NCI-H146 (cell line): ENCODE measurements at regions not wholly inside any gene's neighbourhood (a gene's known extent, or its start where the extent isn't known, plus 50 kb on each side); places are given as distances from the start of the nearest gene placed in this dataset.

Source experiments
- DNase-seq: peaks from one replicate; lab custom pipeline; 2025; lab: John Stamatoyannopoulos, UW

DNA sequence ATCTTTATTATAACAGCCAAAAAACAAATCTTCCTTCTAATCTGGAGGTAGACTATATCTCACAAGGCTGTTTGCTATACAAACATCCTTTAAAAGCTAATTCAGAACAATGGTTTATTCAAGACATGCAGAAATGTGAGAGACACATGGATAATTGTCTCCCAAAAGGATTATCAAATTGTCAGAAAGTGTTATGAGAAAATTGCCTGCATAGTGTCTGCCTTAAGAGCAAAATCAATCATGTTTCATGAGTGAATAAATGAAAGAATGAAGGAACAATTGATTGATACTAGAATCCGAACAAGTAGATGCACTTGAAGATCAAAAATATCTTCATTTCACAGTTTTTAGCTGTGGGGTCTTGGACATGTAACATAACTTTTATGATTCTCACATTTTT lies 621.7 kb upstream of the BOD1L1 start:
- no peak for DNase-seq

GRCh38 chr4:14254252-14254651 lies 626.7 kb upstream of the BOD1L1 start:
- peak; percentile 32 for DNase-seq

GRCh38 chr4:14254926-14255325 lies 627.4 kb upstream of the BOD1L1 start:
- no peak for DNase-seq

DNA sequence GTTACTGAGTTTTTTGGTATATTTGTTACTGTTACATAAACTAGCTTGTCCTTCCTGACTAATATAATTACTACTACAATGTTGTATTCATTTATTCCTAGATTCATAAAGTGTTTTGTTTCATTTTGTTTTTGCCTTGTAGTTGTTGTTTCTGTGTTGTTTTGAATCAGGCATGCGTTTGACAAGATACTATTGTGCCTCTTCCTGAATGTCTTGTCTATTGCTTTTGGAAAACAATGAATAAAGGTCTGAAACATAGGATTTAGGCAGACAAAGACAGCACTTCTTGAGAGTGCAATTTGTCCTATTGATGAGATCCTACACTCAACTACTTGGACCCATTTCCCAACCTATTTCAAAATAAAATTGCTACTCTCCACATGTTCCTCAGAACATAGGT lies 630.4 kb upstream of the BOD1L1 start:
- DNase-seq = no peak

DNA sequence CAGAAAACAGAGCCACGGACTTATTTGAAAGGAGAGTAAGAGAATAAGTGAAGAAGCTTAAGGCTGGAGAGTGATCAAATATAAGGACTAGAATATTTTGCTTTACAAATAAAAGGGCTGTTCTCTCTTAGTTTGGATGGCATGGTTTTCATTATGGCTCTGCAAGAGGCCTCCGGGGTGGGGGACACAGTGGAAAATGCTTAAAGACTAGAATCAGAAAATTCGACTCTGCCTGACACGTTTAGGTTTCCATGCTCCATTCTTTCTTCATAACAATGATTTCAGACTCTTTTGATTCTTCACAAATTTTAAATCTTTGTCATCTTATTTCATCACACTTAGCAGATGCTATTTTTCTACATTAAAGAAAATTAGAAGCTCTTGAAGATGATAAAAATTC lies 632.4 kb upstream of the BOD1L1 start:
- DNase-seq = no peak

DNA sequence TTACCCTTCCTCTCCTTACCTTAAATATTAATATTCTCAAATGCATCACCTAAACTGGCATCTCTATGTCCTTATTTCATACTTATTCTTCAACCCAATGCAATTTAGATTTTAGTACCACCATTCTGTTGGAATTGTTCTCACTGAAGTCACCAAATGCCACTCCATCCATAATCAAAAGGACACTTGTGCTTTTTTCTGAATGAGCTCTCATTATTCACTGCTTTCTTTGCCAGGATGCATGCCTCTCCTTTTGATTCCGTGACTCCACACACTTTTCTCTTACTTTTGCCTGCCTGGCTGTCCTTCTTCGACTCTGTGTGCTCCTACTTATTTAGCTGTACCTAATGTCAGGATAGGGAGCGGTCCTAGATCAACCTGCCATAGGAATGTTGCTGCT lies 633.1 kb upstream of the BOD1L1 start:
- no peak for DNase-seq

DNA sequence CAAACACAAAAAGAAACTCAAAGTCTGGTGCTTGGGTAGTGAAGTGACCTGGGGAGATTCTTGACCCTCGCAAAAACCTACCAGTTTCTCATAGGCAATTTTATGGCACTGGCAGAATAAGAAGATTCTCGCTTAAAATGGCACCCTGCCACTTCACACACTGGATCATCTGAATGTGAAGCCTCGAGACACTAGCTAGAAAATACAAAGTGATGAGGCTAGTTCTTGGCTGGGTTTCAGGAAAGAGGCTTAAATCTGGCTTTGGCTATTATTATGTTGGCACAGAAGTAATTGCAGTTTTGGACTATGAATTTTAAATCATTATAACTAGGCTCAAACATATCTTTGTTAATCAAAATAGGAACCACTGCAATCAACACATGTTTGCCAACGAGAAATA lies 634.7 kb upstream of the BOD1L1 start:
- DNase-seq = no peak

- DNase-seq = peak; percentile 66
Observed at GRCh38 chr4:14264437-14264836, 636.9 kb upstream of the BOD1L1 start.

- no peak for DNase-seq
Observed at GRCh38 chr4:14265651-14266050, 638.1 kb upstream of the BOD1L1 start.

DNA sequence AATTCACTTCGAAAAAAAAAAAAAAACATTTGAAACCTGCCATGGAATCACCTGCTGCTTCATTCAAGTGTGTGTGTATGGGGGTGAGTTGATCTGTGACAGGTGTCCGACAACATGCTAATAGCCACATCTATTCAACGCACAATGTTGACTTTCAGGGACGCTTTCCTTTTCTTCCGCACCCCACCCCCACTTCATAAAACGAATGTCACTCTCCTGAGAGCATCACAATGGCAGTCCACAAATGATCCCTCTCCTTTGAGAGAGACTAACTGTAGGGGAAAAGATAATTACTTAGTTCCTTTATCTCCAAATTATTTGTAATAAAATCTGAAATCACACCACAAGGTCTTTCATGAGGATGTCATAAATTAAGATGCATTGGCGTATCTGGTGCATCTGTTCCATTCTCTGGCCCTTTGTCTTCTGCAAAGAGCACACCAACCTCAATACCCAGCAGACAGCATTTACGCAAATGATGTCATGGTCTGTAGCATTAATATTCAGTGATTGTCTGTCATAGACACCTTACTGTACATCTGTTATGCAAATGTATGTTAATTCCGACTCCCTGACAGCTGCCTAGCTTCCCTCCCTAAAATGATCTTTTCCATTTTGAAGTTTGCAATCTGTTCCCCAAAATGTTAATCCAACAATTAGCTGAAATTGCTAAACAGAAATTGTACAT lies 640.0 kb upstream of the BOD1L1 start:
- peak; percentile 99 for DNase-seq

DNA sequence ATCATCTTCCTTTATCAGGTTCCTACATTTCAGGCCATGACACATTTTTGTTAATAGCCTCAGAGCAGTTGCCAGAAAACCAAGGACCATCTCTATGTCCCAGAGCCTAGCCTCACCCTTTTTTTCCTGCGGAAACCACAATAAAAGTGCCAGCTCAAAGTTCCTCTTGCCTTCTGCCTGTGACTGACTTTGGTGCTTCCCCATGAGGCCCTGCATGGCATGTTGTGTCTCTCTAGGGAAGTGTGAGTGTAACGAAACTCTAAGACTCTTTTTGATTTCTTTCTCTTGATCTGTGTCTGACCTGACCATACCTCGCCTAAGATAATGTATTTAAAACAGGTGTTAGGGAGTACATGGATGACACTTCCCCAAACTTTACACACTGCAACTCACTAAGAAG lies 642.3 kb upstream of the BOD1L1 start:
- no peak for DNase-seq

DNA sequence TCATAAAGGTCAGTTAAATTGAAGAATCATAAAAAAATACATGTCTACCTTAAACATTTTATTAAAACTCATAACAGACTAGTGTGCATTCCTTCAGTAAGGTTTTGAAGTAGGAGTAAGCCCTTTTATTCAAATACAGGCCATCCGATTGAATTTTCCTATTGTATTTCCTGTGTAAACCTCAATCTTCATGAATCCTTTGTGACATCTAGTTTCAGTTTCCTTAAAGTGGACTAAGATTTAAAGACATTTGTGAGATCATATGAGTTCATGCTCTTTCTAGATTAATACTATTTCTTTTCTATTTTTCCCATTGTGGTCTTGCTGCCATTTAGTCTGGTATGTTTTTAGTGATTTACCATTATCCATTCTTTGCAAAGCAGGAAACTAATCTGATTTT lies 644.7 kb upstream of the BOD1L1 start:
- no peak for DNase-seq

DNA sequence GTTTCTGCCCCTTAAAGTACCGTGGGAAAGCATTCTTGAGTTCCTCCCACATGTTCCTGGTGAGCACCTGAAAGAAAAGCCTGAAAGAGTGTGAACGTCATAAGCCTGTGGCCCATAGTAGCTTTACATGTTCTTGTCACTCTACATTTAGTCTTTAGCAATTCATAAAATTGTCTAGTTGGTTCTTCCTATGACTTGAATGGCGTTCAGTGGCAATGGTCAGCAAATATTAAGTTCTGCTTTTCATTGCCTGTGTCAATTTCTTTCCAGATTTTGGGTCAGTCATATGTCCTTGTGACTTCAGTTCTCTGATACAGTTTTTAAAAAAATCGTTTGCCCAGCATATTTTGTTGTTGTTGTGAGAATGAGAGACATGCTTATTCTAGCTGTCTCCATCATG lies 650.0 kb upstream of the BOD1L1 start:
- DNase-seq = no peak

DNA sequence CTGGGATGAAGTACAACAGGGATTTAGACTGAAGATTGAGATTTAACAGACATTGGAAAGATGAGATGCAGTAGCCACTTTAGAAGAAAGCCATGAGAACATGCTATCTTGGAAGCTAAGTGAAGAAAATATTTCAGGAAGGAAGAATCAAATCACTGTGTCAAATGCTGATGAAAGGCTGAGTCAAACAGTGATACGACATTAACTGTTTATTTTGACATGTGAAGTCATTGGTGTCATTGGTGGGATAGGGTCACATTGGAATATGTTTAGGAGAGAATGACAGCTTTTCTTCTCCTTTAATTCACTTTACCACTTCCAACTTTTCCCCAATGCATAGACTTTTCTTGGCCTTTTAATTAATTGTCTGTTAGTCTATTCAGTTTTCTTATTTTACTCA lies 653.0 kb upstream of the BOD1L1 start:
- no peak for DNase-seq

DNA sequence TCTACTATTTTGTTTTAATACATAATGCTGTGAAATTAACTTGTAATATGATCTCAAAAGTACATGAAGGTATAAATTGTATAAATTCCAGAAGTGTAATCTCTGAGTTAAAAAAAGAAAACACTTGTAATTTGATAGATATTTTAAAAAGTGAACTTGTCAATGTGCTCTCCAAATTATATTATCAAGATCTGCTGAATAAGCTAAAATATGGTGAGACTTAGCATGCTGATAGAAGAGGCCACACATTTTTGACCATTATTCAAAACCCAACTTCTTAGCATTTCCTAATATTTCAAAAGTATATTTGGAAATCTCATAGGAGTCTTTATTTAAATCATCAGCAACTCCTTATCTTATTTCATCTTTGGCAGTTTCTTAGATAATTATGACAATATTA lies 657.1 kb upstream of the BOD1L1 start:
- DNase-seq = no peak

DNA sequence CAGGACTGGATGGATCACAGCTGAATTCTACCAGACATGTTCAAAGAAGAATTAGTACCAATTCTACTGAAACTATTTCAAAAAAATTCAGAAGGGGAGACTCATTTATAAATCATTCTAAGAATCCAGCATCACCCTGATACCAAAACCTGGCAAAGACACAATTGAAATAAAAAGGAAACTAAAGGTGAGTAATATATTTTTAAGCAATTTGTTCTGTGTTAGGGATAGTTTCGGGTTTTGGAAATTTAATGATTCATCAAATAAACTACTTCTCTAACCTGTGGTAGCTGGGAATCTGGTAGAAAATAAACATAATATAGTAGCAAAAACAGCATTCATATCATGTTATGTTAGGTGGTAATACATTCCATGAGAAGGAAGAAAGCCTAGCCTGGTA lies 662.2 kb upstream of the BOD1L1 start:
- no peak for DNase-seq

DNA sequence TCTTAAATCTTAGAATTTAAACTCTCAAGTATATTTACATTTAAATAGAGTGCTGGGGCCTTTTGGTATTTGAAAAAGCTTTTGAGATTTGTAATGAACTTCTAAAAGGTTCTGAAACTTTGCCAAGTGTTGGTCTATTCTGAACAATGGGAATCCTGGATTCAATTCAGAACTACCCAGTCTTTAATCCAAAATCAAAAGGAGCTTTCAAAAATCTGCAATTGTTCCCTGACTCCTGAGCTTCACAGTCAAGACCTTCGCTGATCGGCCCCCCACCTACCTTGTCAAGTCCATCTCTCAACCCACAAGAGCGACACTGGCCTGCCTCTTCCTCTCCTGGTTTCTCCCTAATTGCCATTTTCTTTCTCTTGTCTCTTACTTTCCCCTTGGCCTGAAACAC lies 666.1 kb upstream of the BOD1L1 start:
- DNase-seq = no peak

DNA sequence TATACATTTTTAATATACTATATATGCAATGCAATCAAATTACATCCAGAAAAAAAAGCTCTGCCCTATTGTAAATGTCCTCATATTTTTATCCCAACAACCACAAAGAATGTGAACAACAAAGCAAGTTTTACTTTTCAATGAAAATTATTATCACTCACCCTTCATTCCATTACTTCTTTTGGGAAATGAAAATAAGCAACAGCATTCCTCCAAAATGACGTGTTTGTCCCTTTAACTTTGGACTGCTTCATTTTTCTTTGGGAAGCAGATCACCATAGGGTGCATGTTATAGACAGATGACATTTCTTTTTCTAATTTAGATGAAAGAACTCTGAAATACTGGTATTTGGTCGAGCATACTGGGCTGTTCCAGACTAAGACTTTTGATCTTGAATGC lies 667.1 kb upstream of the BOD1L1 start:
- no peak for DNase-seq

DNA sequence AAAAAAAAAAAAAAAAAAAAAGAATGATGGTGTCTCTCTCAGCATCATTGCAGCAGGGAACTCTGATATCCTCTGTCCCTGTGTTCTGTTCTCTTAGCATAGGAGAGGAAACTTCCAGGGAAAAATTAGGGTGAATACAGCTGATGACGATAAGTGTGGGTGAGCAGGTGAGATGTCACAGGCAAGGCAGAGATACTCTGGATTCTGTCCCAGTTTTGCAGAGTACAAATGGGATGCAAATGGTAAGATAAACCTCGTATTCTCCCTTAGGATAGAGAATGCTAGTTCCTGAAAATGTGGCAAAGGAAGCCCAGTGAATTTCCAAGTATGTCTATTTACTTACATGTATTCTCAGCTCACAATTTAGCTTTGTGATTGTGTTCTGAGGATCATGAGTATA lies 671.6 kb upstream of the BOD1L1 start:
- peak; percentile 26 for DNase-seq

GRCh38 chr4:14302021-14302420 lies 674.5 kb upstream of the BOD1L1 start:
- no peak for DNase-seq

DNA sequence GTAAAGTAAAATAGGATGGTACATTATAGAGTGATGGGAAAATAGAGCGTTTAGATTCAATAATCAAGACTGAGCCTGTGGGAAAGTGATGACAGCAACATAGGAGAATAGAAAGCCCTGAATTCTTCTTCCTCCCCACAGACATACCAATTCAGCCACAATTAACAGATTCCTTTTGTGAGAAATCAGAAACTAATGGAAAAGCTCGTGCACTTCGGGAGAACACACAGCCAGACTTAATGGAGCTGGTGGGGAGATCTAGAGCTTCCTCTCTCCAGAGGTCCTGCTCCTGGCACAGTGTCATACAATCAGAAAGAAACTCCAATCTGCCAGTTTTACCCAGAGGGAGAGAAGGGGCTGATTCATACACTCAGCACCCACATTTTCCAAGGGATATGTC lies 676.3 kb upstream of the BOD1L1 start:
- no peak for DNase-seq

- DNase-seq = no peak
Observed at GRCh38 chr4:14308229-14308651, 680.7 kb upstream of the BOD1L1 start.

DNA sequence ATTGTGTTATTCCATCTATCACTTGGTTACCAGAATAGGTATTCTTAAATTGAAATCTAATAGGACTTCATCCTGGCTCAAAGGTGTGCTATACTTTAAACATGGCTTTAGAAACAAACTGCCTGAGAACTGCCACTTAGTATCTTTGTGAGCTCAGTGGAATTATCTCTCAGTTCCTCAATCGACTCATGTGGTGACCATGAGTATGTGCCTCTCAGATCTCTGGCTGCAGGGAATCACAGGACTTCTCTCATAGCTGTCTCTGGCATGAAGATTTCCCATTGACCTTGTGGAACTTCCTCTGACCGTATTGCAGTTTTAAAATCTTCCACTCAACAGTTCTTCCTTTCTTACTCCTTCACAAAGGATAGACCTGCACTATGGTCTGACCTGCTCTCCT lies 681.9 kb upstream of the BOD1L1 start:
- DNase-seq = no peak

DNA sequence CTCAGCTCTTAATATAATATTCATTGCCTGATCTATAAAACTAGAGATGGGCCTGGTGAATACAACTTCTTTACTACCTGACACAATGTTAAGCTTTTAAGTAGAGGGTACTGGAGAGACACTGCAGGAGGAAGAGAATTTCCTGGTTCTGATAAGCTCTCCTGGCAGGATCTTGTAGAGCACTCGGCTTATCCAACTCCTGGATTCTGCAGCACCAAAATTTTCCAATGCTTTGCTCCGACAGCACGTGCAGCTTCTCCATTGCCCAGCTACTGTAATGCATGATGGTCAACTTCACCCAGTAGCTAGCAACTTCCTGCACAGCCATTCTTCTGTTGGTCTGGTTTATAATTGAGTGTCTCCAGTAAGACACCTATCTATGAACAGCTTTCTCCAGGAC lies 686.2 kb upstream of the BOD1L1 start:
- DNase-seq = no peak

DNA sequence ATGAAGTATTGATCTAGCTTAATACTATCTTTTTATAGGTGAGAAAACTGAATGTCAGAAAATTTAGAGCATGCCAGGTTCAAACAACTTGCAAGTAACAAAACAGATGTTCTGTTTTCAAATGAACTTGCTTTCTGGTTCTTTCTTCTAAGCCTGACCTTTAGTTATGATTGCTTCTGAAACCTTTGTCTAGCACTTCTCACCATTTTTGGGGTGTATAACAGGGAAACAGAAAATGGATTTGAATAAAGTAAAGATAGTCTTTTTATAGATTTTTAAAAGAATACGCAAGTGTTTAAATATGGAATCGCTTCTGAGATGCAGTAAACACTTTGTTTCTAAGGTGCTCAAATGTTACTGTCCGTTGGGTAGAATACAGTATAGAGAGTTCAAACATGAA lies 687.2 kb upstream of the CPEB2 start:
- no peak for DNase-seq
